GM18873 (cell line): ENCODE measurements at regions not wholly inside any gene's neighbourhood (a gene's known extent, or its start where the extent isn't known, plus 50 kb on each side); places are given as distances from the start of the nearest gene placed in this dataset.
"Not testable (repeated sequence)": the region's sequence is repeated elsewhere in the genome, so short reads cannot be mapped to it uniquely, and the experiment has no call there.

Source experiments
- ATAC-seq: cut with Tn5 transposase; IDR thresholded peaks from one replicate; pipeline ENCODE4 v1.9.1; 2021; ENCODE audit warnings: mild to moderate bottlenecking, moderate library complexity, moderate number of reproducible peaks; ENCODE audit not compliant: unreplicated experiment, low FRiP score

DNA sequence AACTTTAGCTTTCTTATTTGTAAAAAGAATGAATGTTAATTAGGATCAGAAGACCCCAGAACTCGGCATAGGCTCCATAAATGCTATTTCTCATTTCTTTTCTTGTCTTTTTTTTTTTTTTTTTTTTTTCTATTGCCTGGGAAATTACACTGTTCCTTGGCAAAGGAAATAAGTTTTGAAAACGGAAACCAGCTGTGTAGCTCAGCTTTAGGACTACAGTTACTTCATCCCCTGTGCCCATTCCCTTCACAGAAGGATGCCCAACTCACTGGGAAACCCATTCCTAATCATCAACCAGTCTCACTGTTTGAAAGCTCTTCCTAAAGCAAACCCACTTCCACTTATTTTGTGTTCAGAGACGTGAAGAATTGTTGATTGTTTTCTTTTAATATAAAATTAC is 254.0 kb upstream of the IL12A start:
- no peak for ATAC-seq

DNA sequence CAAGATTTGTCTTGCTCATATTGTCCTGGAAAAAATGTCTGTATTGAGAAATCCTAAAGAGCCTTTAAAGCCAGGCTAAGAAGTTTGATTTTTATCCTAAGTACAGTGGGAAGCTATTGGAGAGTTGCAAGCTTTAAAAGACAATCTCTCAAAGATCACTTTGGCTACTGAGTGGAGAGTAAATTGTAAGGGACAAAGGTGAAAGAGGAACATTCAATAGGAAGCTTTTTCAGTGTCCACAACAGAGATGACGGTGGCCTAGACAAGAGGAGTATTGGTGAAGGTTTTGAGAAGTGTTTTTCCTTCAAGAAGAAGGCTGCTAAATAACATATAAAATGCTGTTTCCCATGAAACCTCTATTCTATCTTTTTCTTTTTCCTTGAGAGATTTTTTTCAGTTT is 249.5 kb upstream of the IL12A start:
- ATAC-seq: no peak

DNA sequence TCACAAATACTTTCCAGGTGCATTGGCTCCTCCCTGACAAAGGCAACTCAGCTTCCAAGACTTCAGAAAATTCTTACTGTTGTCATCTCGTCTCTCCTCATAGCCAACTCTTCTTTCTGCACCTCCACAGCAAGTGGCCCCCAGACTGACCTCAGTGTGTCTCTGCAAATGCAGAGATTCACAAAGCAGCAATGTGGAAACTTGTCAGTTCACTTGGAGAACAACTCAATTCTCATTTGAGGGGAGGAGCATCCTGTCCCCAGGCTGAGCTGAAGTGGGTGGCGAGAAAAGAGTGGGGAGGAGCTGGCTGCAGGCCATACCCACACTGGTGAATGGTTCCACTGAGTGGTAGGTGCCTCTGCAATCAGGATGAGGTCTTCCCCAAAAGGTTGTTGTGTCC is 248.7 kb upstream of the IL12A start:
- no peak for ATAC-seq

DNA sequence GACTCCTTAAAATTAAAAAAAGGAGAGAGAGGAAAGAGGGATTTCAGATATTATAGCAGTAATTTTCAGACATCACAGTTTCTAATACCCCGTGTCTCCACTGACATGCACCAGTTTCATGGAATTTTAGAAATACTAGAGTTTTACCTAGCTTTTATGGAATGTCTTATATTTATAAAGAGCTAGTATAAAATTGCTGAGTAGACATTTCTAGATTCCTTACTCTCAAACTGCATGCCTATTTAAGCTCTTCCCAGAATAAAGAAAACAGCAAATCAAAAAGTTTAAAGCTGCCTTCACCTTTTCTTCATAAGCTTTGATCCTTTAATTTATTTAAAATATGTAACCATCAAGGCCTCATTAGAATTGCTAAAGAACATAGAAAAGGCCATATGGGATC is 247.4 kb upstream of the IL12A start:
- no peak for ATAC-seq

DNA sequence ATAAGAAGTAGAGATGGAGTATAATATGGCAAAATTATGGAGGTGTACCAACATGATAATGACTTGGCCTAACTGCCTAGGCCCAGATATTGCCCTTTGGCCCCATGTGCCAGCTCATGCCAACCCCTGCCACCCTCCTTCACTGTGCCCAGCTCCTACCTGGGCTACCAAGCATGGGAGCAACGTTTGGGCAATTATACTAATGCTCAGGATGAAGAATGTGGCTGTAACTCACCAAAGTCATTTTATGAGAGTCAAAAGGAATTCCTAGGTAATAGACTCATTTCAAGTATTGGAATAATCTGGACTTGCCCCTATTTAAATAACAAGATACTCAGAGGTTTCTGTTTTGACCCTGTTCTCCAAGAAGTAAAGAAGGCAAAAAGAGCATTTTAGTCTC is 240.2 kb upstream of the IL12A start:
- ATAC-seq: no peak

DNA sequence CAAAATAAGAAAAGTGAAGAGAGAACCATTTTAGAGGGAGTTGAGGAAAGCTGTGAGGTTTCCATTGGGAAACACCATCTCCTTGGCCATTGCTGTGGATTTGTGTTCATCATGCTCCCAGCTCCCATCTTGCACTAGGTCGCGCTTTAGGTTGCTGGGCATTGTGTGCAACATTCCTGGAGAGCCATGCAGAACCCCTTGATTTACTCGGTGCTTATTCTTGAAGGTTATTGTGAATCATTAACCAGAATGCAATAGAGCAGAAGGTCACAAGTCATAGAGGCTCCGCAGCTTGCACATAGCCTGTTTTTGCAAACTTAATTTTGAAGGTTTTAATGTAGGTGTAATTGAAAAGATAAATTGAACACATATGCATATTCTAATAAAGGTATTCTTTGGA is 239.2 kb upstream of the IL12A start:
- no peak for ATAC-seq

DNA sequence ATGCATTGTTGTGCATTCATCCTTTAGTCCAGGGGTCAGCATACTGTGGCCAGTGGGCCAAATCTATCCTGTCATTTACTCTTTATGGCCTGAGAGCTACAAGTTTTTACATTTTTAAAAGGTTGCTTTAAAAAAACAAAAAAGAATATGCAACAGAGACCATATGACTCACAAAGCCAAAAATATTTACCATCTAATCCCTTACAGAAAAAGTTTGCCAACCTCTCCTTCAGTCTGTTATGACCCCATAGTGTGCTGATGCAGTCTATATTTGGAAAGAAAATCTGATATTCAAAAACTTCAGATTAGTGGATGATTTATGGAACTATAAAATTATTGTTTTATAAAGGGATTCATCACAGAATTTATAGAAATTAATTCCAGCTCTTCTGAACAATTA is 237.5 kb upstream of the IL12A start:
- no peak for ATAC-seq

DNA sequence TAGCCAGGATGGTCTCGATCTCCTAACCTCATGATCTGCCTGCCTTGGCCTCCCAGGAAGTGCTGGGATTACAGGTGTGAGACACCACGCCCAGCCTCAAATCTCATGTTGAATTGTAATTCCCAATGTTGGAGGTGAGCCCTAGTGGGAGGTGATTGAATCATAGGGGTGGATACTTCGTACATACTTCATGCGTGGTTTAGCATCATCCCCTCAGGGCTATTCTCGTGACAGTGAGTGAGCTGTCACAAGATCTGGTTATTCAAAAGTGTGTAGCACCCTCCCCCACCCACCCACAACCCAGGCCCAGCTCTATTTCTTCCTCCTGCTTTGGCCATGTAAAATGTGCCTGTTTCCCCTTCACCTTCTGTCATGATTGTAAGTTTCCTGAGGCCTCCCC is 236.9 kb upstream of the IL12A start:
- no peak for ATAC-seq

DNA sequence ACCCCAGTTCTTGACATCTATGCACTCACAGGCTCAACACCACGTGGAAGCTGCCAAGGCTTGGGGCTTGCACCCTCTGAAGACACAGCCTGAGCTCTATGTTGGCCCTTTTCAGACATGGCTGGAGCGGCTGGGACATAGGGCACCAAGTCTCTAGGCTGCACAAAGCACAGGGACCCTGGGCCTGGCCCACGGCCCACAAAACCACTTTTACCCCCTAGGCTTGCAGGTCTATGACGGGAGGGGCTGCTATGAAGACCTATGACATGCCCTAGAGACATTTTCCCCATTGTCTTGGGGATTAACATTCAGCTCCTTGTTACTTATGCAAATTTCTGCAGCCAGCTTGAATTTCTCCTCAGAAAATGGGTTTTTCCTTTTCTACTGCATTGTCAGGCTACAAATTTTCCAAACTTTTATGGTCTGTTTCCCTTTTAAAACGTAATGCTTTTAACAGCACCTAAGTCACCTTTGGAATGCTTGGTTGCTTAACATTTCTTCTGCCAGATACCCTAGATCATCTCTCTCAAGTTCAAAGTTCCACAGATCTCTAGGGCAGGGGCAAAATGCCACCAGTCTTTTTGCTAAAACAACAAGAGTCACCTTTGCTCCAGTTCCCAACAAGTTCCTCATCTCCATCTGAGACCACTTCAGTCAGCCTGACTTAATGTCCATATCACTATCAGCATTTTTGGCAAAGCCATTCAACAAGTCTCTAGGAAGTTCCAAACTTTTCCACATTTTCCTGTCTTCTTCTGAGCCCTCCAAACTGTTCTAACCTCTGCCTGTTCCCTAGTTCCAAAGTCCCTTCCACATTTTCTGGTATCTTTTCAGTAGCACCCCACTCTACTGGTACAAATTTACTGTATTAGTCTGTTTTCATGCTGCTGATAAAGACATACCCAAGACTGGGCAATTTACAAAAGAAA is 232.1 kb upstream of the IL12A start:
- ATAC-seq: not testable (repeated sequence)

DNA sequence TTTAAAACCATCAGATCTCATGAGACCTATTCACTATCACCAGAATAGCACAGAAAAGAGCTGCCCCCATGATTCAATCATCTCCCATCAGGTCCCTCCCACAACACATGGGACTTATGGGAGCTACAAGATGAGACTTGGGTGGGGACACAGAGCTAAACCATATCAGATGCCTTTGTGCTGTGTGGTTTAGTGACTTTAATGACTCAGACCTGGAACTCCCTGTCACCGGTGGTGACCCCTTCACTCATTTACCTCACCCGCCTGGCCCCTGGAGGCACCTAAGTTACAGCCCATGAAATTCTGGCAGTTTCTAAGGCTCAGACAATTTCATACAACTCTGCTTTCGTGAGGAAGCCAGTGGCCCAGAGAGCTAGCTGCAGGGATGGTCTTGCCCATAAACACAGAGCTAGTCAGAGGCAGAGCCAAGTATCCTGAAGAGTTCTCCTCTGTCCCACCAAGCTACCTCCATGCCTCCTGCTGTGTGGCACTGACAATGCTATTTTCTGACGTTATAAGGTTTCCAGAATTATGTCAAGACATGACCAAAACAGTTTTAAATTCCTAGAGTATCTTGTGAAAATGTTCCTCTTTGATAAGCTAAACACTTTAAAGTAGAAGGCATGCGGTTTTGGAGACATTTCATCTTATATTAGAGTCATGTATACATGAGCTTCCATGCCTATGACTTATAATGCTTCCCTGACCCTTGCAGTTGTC is 231.1 kb upstream of the IL12A start:
- ATAC-seq: no peak

DNA sequence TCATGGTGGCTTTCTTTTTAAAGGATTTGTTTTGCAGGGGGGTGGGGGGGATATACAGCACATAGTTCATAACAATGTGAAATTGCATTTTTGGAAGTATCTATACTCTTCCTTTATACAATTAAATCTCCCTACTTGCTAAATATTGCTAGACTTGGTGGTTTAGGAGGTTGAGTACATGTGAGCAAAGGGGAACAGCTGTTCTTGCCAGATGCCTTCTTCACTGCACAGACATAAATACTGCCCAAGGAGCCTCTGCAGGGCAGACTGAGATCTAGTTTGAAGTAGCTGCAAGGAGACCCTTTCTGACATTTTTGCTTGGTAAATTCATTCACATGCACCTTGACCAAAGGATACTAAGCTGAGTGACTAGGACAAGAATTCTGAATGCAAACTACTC is 228.6 kb upstream of the IL12A start:
- no peak for ATAC-seq

DNA sequence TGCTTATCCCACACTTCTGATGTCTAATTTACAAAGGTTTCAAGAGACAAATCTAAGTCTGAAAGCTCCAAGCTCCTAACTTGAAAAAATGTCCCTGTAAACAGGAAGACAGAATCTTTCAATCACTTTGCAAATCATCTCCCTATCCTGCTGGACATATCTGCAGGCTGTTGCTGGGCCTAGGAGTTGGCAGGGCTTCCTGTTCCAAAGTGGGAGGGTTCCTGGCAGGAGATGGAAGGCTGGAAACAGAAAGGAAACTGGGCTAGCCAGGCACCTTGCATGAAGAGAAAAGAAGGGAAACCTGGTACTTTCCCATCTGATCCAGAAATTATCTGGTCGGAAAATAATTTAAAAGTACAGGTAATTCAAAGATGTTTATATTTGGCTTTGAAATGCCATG is 227.3 kb upstream of the IL12A start:
- no peak for ATAC-seq

DNA sequence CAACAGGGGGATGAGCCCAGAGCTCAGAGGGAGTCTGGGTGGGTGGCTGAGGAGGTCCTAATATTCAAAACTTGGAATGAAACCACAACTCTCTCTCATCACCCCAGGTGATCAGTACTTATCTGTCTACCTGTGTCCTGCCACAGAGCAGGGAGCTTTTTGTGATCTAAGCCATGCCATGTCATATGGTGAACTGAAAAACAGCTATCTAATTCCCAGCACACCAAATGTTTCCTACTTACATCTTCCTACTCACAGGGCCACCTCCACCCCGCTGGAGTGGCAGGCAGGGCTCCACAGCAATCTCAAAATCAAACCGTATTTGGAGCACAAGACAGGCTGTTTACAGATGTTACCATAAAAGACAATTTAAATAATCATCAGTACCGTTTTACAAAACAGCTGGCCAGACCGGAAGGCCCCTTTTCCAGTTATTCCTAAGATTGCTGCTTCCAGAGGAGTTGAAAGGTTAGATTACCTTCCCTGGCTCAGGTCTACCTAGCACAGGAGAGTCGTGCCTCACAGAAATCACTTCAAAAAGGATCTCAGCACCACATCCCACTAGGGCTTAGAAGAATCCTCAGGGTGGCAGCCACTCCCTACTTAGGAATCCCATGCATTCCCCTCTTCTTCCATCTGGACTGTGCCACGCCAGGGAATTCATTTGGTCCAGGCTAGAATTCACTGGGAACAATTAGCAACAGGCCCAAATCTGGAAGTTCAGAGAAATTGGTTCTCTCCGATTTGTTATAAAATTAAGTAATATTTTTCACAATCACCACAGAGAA is 226.6 kb upstream of the IL12A start:
- no peak for ATAC-seq

DNA sequence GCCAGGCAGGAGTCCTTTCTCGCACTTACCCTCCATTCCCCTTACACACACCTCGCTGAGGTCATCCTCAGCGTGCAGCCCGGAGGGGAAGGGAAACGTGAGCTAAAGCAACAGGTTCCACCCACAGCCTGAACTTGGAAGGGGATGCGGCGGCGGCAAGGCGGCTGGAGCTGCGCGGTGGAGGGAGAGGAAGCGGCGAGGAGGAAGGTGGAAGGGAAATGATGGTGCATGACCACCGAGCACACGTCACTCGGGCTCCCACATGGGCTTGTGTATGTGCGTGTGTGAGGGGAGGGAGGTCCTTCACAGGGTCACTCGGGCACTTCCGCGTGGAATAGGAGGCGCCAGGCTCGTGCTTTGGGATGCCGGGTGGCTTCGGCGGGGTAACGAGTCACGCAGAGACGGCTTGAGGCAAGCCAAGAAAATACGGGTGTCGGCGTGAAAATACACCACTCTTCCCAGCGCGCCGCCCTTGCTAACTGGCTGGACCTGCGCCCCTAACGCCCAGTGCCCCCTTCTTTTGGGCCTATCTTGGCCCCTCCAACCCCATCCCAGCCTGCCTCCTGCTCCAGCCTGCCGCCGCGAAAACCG is 225.5 kb upstream of the IL12A start:
- peak; percentile 42 for ATAC-seq

DNA sequence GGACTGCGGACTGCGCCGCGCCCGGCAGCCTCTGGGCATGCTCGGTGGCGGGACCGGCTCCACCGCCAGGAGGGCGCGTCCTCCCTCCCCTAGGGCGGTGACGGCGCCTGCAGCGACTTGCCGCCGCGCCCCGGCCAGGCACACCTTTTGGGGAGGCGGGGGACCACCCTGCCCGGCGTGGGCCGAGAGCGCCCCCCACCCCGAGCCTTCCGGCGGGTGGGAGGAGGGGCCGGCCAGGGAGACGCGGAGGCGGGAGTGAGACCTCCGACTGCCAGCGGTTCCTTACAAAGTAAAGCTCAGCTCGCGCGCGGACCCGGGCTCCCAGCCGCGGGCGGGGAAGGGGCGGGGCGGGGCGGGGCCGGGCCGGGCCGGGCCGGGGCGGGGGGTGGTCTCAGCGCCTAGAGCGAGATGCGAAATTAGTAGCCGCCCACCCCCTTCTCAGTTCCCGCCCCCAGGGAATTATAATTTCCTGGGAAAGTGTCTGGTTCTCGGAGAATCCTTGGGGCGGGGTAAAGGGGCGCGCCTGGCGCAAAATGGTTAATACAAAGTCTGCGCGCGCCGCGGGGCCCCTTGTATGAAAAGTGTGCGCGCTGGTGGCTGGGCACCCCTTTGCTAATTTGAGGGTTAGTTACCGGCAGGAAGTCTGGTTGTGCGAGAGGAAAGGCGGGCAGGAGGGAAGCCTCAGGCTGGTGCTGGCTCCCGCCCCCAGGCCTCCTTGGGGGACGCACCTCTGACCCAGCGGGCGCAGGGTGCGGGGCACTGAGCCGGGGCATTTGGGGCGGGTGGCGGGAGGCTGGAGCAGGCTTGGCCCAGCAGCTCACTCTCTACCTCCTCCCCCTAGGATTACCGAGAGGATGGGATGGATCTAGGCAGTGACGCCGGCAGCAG is 224.8 kb upstream of the IL12A start:
- peak; percentile 44 for ATAC-seq

DNA sequence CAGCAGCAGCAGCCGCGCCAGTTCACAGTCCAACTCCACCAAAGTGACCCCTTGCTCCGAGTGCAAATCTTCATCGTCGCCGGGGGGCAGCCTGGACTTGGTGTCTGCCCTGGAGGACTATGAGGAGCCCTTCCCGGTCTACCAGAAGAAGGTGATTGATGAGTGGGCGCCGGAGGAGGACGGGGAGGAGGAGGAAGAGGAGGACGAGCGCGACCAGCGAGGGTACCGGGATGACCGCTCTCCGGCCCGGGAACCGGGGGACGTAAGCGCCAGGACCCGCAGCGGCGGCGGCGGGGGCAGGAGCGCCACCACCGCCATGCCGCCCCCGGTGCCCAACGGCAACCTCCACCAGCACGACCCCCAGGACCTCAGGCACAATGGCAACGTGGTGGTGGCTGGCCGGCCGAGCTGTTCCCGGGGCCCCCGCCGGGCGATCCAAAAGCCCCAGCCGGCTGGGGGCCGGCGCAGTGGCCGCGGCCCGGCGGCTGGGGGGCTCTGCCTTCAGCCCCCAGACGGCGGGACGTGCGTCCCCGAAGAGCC is 224.1 kb upstream of the IL12A start:
- ATAC-seq: no peak

DNA sequence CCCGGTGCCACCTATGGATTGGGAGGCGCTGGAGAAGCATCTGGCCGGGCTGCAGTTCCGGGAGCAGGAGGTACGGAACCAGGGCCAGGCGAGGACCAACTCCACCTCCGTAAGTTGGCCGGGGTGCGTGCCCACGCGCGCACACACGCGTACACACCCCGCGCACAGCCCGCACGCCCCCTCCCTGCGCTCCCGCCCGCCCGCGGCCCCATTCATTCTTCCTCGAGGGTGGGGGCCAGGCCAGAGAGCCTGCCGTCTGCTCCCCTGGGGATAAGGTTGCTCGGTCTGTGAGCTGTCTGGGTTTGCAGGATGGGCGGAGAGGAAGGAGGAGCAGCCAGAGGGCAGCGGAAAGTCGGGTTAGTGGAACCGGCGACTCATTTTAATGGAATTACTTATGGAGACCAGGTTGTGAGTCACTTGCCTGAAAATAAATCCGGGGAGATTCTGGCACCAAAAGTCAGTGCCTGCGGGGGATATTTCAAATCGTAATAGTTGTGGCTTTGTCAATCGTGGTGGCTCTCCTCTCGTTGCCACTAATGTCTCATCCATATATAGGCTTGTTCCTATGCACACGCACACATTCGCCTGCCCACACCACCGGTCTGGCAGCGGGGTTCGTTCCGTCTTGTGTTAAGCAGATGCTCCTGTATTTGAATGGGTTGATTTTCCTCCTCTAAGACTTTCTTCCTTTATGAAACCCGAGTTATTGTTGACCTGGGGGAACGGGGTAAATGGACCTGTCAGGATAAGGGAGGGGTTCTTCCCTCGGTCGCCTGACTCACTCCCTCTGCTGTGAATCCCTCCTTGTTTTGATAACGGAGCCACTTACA is 223.4 kb upstream of the IL12A start:
- no peak for ATAC-seq

DNA sequence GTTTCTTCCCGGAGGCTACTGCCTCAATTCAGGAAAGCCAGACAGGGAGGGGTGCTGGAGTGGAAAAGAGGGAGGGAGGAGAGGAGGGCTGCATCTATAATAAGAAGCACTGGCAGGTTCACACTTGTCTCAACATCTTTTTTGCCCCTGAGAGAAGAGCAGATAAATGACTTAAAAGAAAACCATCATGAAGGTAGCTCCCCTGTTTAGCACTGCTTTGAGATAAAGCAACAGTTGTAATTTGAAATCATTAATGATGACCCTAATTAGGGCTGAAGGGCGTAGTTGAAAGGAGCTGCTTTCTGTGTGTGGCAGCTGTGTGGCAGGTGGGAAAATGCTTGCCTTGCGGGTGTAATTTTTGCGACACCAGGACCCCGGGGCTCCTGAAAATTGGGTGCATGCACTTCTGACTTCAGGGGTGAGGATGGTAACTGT is 222.8 kb upstream of the IL12A start:
- no peak for ATAC-seq
